GM18517 (cell line): ENCODE measurements at regions not wholly inside any gene's neighbourhood (a gene's known extent, or its start where the extent isn't known, plus 50 kb on each side); places are given as distances from the start of the nearest gene placed in this dataset.

ENCODE experiments used
- ATAC-seq: cut with Tn5 transposase; IDR thresholded peaks from one replicate; pipeline ENCODE4 v1.9.1; 2021; ENCODE audit warnings: mild to moderate bottlenecking, moderate library complexity; ENCODE audit not compliant: unreplicated experiment

- no peak for ATAC-seq
These were observed 731.2 kb downstream of the BRD1 start for GRCh38 chr22:49096476-49096875.

- ATAC-seq: no peak
These were observed 732.3 kb downstream of the BRD1 start for GRCh38 chr22:49095366-49095765.

DNA sequence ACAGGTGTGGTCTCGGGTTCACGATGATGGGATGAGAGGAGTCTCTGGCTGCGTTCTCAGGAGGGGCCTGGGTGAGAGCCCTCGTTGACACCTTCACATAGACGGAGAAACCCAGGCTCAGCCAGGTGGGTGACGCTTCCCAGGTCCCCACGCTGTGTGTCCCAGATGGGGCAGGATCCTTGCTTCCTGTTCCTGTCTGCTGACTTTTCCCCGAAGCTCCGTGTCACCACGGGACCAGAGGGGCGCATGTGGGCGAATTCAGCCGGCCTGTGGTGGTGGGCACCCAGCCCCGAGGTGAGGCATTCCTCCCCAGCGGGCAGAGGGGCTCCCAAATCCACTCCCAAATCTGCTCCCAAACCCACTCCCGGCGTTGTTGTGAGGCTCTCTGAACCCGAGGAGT lies 732.8 kb downstream of the BRD1 start:
- no peak for ATAC-seq

DNA sequence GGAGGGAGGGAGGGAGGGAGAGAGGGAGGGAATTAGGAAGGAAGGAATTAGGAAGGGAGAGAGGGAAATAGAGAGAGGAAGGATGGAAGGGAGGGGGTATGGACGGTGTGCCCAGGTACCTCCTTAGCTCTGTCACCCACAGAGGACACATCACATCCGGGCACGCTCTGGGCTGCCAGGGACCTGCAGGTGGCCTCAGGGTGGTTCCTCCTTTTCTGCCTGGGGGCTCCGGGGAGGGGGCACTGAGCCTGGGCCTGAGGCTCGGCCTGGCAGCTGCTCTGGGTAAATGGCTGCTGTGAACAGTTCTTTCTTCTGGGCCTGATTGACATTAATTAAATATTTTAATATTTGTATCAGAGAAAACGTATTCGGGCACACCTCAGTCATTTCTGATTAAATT lies 733.5 kb downstream of the BRD1 start:
- ATAC-seq: no peak

DNA sequence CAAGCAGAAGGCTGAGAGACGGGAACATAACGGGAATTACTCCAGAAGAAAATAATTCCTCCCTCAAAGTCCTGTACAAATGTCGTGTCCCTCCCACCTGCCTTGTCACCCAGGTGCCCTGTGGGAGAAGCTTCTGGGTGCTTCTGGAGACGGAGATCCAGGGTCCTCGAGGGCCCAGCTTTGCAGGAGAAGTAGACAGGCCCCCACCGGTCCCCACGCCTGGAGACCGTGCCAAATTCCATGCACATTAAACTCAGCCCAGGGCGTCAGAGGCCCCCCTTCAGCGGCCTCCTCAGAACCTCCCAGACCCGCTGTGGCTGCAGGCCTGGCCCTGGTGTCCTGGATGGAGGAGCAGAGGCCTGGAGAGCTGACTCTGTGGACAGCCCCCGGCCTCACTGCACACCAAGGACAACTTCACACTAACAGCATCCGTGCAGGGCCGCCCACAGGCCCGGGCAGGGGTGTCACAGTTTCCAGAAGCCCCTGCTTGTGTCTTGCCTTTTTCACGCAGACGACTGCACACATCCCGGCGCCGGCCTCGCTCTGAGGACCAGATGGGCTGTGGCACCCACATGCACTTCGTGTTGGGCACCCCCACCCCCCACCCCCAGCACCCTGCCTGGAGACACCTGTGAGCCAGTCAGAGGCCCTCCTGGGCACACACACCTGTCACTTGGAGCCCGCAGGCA lies 734.3 kb downstream of the BRD1 start:
- ATAC-seq: no peak

DNA sequence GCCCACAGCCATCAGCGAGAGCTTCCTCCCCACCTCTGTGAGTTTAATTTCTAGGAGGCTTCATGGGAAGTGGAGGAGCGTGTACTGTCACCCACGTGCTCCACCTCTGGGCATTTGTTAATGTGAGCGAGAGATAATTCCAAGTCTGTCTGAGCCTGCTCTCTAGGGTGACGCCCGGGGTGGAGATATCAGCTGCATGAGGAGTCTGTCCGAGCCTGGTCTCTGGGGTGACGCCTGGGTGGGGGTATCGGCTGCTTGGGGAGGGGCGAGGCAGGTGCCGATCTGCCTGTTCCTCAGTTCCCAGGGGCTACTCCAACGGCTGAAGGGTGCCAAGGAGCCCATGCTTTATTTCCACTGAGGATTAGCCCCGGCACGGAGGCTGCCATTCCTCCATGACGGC lies 735.0 kb downstream of the BRD1 start:
- ATAC-seq: no peak

GRCh38 chr22:49091917-49092545 lies 735.6 kb downstream of the BRD1 start:
- ATAC-seq: no peak

DNA sequence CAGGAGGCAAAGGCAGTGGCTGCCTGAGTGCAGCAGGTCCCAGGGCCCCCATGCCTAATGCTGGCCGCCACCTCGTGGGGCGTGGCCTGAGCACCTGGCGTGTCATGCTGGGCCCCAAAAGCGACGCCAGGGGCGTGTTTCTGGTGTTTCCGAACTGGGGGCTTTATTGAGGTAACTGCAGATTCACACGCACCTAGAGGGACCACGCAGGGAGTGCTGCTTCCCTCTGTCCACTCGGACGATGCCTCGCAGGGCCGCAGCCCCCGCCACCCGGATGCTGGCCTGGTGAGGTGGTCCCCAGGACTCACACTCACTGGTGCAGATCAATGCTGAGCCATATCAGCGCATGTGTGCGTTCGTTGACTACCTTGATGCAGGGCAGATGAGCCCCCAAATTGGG lies 736.2 kb downstream of the BRD1 start:
- ATAC-seq: no peak

- no peak for ATAC-seq
These were observed 736.9 kb downstream of the BRD1 start for GRCh38 chr22:49090853-49091135.

DNA sequence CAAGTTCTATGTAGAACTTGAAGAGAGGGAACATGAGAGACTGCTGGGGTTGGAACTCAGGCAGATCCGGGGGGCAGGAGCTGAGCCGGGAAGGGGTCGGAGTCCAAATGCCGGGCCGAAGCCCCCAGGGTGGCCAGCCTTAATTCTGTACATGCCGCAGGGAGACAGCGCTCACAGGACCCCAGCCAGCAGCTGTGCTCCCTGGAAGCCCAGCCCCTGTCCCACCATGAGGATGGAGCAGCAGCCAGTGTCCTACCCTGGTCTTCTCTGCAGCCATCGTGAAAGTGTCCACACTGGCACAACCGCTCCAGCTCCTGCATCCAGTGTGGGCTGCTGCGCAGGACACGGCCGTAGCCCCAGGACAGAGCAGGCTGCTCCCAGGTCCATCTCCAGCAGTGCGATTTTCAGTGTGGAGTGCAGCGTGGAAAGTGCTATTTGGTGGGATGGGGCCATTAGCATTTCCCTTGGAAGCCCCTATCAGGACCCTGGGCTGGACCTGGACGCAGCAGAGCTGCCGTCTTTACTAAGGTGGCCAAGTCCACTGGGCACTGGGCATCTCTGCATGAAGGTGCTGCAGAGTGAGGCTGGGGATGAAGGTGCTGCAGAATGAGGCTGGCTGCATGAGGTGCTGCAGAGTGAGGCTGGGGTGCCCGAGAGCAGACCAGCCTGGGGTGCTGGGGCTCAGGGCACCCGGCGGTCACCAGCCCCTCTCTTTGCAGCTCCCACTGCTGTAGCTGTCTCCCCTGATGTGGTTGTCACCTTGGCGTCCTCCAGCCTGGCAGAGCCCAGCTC lies 737.4 kb downstream of the BRD1 start:
- no peak for ATAC-seq

DNA sequence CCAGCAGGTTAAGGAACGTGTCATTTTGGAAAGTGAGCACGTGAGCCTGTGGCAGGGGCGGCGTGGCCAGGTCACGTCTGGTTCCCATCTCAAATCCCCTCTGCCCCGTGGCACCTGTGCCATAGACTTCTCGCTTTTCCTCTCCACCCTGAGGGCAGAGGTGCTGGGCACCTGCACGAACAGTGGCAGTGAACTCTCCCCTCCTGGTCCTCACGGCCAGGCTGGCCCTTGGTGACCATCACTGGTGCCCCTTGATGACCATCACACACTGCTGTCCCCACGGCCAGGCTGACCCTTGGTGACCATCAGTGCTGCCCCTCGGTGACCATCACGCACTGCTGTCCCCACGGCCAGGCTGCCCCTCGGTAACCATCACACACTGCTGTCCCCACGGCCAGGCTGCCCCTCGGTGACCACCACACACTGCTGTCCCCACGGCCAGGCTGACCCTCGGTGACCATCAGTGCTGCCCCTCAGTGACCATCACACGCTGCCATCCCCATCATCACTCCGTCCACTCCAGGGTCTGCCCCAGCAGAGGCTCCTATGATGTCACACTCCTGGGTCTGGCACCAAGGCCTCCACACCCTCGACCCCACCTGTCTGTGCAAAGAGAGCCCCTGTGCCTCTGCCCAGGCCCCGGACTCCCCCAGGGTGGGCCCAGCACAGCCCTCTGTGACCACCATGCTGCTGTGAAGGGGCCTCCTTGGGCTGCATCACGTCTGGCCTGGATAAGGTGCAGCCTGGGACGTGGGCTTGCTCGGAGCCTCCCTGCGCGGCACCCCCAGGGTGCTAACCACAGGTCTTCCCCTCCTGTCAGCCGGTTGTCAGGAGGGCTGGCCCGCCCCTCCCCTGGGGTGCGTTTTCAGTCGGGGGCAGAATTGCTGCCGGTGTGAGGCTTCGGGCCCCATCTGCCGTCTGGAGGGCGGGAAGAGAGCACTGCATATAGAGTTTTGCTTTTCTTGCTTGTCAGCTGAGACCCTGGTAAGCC lies 738.6 kb downstream of the BRD1 start:
- ATAC-seq: no peak

DNA sequence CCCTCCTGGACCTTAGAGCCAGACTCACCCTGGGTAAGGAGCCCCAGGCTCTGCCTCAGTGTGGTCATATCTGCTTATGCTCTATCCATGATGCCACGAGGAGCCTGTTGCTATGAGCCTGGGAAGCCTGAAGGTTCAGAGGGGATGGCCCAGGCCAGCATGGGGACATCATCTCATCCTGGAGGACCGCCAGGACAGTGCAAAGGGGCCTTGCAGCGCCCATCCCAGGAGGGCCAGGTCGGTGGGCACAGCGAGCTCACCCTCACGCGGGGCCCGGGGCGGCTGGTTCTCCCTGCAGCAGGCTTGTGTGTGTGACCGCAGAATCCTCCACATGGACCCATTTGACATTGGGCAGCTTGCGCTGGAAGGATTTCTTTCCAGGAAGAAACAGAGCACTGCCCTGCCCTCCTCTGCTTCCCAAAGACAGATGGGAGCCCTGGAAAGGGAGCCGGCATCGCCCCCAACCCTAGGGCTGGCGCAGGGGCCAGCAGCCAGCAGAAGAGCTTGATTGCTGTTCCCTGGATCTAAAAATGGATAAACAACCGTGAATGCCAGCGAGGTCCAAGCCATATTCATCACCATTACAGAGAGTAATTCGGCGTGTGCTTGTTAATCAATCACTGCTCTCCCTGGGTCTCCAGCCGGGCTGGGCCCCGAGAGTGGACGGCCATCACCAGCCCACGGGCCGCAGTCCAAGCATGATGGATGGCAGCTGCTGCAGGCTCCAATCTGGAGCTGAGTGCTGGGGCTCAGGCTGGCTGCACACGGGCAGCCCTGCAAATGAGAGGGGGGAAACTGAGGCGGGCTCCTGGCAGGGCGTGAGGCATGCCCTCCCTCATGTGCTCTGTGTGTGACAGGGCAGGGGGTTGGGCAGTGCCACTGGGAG lies 739.7 kb downstream of the BRD1 start:
- no peak for ATAC-seq

GRCh38 chr22:49087198-49087597 lies 740.5 kb downstream of the BRD1 start:
- no peak for ATAC-seq

GRCh38 chr22:49086606-49087157 lies 741.0 kb downstream of the BRD1 start:
- ATAC-seq: no peak

DNA sequence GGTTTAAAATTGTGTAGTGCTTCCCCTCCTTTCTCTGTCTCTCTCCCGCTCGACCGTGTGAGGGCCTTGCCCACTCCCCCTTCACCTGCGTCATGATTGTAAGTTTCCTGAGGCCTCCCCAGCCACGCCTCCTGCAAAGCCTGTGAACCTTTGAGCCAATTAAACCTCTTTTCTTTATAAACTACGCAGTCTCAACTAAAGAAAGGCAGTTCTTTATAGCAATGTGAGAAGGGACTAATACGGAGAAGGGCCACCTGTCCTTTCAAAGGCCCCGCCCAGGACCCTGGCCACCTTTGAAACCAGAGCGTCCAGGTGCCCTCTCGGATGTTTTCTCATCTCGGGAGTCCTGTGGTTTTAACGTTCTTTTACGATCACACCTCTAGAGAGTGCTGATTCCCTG lies 741.5 kb downstream of the BRD1 start:
- ATAC-seq: no peak

DNA sequence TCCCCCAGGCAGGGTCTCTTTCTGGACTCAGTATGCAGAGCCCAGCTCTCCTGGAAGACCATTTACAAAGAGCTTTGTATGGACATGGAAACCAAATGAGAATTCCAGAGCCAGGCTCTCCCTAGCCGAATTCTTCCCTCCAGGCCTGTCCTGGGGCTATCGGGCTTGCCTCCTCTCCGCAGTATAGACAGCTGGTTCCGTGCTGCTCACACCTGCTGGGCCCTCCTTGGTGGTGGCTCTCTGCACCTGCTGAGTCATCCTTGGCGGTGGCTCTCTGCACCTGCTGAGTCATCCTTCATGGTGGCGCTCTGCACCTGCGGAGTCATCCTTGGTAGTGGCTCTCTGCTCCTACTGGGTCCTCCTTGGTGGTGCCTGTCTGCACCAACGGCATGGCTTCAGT lies 743.5 kb downstream of the BRD1 start:
- no peak for ATAC-seq

GRCh38 chr22:49083607-49084006 lies 744.1 kb downstream of the BRD1 start:
- ATAC-seq: no peak

GRCh38 chr22:49082451-49082850 lies 745.2 kb downstream of the BRD1 start:
- no peak for ATAC-seq

DNA sequence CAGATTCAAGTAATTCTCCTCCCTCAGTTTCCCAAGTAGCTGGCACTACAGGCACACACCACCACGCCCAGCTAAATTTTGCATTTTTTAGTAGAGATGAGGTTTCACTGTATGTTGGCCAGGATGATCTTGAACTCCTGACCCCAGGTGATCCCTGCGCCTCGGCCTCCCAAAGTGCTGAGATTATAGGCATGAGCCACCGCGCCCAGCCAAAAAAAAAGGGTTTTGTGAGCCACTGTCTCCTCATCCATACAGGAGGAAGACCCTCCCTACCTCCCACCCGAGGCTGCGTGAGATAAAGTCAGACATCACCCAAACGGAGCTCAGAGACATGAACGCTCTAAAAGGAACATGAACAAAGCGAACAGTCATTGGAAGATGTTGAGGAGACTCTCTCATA lies 745.7 kb downstream of the BRD1 start:
- no peak for ATAC-seq

- ATAC-seq: no peak
These were observed 746.4 kb downstream of the BRD1 start for GRCh38 chr22:49081261-49081666.
